OCI-LY3 (cell line): ENCODE measurements at regions not wholly inside any gene's neighbourhood (a gene's known extent, or its start where the extent isn't known, plus 50 kb on each side); places are given as distances from the start of the nearest gene placed in this dataset.

Experiments used
- EZH2phosphoT487 ChIP-seq: fragments of 200-600 bp; shearing (Covaris generic); IDR thresholded peaks from 2 replicates; pipeline ENCODE4 v1.6.1; 2018; ENCODE audit warnings: antibody characterized with exemption, mixed run types, low read depth
- TF ChIP-seq, protein P1 (sequence below): fragments of 200-600, 300-600 bp; sonication (generic); IDR thresholded peaks from 2 replicates; pipeline ENCODE4 v1.5.1; 2014; ENCODE audit warnings: antibody characterized with exemption, low read length, low read depth

DNA sequence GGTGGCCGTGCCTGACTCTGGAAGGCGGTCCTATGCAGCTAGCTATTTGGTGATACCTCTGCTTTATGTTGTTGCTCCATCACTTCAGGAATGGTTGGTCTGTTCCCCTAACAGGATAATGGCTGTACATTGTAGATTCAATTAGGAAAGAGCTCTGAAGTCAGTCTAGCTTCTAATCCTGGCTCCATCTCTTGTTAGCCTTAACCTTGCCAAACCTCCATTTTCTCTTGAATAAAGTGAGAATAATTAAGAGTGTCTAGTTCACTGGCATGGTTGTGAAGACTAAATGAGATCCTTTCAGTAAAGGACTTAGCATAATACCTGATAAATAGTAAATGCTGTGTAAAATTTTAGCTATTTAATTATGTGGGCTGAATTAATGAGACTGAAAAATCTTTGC is 262.5 kb upstream of the ARHGAP20 start:
- TF ChIP-seq, protein P1, sequence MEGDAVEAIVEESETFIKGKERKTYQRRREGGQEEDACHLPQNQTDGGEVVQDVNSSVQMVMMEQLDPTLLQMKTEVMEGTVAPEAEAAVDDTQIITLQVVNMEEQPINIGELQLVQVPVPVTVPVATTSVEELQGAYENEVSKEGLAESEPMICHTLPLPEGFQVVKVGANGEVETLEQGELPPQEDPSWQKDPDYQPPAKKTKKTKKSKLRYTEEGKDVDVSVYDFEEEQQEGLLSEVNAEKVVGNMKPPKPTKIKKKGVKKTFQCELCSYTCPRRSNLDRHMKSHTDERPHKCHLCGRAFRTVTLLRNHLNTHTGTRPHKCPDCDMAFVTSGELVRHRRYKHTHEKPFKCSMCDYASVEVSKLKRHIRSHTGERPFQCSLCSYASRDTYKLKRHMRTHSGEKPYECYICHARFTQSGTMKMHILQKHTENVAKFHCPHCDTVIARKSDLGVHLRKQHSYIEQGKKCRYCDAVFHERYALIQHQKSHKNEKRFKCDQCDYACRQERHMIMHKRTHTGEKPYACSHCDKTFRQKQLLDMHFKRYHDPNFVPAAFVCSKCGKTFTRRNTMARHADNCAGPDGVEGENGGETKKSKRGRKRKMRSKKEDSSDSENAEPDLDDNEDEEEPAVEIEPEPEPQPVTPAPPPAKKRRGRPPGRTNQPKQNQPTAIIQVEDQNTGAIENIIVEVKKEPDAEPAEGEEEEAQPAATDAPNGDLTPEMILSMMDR, result no peak
- TF ChIP-seq EZH2phosphoT487, result no peak
